ENCODE measurements at regions not wholly inside any gene's neighbourhood (a gene's known extent, or its start where the extent isn't known, plus 50 kb on each side); places are given as distances from the start of the nearest gene placed in this dataset.

DNA sequence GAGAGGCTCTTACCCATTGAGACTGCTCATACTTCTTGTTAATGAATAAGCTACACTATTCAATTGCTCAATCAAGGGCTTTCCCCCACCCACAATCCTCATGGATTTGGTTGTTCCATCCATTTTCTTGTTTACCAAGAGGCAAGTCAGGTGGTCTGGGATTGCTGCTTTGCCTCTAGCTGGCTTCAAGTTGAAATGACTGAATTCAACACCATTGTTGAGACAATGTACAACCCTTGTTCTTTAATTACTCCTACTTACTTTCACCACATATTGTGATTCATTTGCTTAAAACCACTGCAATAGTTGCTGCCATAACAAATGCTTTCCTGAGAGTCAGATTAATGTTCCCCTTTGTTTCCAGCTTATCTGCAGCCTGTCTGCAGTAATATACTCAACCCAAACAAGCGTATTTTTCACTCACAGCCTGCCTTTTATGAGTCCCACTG lies 532.2 kb downstream of the RIT2 start:
- Histone ChIP-seq H3K27me3 (no peaks in the 10 kb centered on the region), H3K4me3 (no peak overlapping the region), H3K4me1 (no peaks in the 10 kb centered on the region), H3K27ac (no peak overlapping the region), H3K36me3 (no peaks in the 10 kb centered on the region), H3K9me3 (no peaks in the 10 kb centered on the region)
- intact Hi-C loops (cut with DNase I; ENCODE audit: low total_unique reads) = no loop called here
- DNase-seq (ENCODE audit: low spot score in 2 of 2) = no peak
- TF ChIP-seq POLR2AphosphoS5 (IDR thresholded peaks at IDR 0.05) = no peak
- TF ChIP-seq POLR2A (IDR thresholded peaks at IDR 0.05) = no peak
- TF ChIP-seq, protein P1, sequence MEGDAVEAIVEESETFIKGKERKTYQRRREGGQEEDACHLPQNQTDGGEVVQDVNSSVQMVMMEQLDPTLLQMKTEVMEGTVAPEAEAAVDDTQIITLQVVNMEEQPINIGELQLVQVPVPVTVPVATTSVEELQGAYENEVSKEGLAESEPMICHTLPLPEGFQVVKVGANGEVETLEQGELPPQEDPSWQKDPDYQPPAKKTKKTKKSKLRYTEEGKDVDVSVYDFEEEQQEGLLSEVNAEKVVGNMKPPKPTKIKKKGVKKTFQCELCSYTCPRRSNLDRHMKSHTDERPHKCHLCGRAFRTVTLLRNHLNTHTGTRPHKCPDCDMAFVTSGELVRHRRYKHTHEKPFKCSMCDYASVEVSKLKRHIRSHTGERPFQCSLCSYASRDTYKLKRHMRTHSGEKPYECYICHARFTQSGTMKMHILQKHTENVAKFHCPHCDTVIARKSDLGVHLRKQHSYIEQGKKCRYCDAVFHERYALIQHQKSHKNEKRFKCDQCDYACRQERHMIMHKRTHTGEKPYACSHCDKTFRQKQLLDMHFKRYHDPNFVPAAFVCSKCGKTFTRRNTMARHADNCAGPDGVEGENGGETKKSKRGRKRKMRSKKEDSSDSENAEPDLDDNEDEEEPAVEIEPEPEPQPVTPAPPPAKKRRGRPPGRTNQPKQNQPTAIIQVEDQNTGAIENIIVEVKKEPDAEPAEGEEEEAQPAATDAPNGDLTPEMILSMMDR (IDR thresholded peaks at IDR 0.05) = no peak

DNA sequence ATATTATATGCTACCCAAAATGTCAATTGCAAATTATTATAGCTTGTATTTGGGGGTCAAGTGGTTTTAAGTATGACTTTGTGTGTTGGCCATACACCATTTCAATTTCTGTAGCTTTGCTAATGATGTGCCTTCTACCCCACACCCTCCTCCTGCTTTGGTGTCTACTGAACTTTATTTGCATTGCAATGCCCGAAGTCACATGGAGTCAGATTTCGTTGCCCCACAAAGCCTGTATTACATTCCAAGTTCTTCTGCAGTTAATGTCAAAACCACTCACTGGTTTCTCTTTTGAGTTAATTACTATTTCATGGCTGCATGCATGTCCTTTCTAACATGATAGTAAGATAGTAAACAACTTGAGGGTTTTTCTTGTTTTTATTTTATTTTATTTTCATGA lies 528.9 kb downstream of the RIT2 start:
- H3K27me3 ChIP-seq = no peaks in the 10 kb centered on the region
- H3K4me3 ChIP-seq = no peak overlapping the region
- no peak for TF ChIP-seq POLR2AphosphoS5 (IDR thresholded peaks at IDR 0.05)
- no peak for TF ChIP-seq POLR2A (IDR thresholded peaks at IDR 0.05)
- intact Hi-C loops (cut with DNase I; ENCODE audit: low total_unique reads) = no loop called here
- no peaks in the 10 kb centered on the region for H3K36me3 ChIP-seq
- no peak for DNase-seq (ENCODE audit: low spot score in 2 of 2)
- no peaks in the 10 kb centered on the region for H3K9me3 ChIP-seq
- H3K4me1 ChIP-seq = no peaks in the 10 kb centered on the region
- H3K27ac ChIP-seq = no peak overlapping the region

DNA sequence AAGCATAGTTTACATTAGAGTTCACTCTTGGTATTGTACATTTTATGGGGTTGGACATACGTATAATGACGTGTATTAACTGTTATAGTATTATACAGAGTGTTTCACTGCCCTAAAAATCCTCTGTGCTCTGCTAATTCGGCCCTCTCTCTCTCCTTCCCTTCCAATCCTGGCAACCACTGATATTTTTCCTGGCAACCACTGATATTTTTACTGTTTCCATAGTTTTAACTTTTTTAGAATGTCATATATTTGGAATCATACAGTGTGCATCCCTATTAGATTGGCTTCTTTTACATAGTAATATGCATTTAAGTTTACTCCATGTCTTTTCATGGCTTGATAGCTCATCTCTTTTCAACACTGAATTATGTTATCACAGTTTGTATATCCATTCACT lies 526.7 kb downstream of the RIT2 start:
- no peak overlapping the region for H3K27ac ChIP-seq
- no peaks in the 10 kb centered on the region for H3K36me3 ChIP-seq
- H3K4me1 ChIP-seq = no peaks in the 10 kb centered on the region
- no peaks in the 10 kb centered on the region for H3K27me3 ChIP-seq
- intact Hi-C loops (cut with DNase I; ENCODE audit: low total_unique reads) = no loop called here
- H3K9me3 ChIP-seq = no peaks in the 10 kb centered on the region
- no peak for DNase-seq (ENCODE audit: low spot score in 2 of 2)
- TF ChIP-seq, protein P1 (IDR thresholded peaks at IDR 0.05) = no peak
- no peak for TF ChIP-seq POLR2A (IDR thresholded peaks at IDR 0.05)
- TF ChIP-seq POLR2AphosphoS5 (IDR thresholded peaks at IDR 0.05) = no peak
- no peak overlapping the region for H3K4me3 ChIP-seq

DNA sequence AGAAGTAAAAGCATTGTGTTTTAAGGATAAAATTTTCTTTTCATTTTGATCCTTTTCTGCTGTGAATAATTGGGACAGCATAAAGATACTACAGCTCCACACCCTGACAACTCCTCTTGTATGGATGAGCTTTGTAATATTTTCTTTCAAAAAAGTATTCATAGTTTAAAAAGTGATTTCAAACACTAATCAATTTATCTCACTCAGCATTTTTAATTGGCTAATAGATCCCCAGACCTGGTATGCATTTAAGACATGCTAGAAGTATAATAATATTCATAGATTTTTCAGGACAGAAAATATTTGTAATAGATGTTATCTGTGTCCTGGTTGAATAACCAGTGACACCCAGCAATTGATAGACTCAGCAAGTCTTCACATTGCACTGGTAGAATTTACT lies 510.7 kb downstream of the RIT2 start:
- intact Hi-C loops (cut with DNase I; ENCODE audit: low total_unique reads) = no loop called here
- Histone ChIP-seq H3K4me3 (no peak overlapping the region), H3K9me3 (no peaks in the 10 kb centered on the region), H3K27ac (no peak overlapping the region), H3K4me1 (no peaks in the 10 kb centered on the region), H3K27me3 (no peaks in the 10 kb centered on the region), H3K36me3 (no peaks in the 10 kb centered on the region)
- TF ChIP-seq POLR2AphosphoS5 (IDR thresholded peaks at IDR 0.05) (no peak), POLR2A (IDR thresholded peaks at IDR 0.05) (no peak)
- TF ChIP-seq, protein P1 (IDR thresholded peaks at IDR 0.05) = no peak
- no peak for DNase-seq (ENCODE audit: low spot score in 2 of 2)

DNA sequence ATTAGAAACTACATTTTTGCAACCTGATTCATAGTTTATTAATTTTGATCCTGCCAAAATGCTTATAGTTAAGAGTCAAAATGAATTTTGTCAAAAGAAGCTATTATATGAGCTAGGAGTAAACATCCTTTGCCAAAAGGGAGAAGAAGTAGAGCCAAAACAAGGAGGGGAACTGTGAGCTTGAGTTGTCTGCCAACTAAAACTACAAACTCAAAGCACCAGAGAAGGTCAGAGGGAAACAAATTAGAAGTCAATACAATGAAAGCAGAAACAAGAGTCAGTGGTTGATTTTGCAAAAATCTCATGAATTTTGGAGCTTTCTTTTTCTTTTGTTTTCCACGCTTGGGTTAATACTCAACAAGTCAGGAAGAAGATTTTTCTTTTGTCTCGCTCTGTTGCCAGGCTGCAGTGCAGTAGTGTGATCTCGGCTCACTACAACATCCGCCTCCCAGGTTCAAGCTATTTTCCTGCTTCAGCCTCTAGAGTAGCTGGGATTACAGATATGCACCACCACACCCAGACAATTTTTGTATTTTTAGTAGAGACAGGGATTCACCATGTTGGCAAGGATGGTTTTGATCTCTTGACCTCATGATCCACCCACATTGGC lies 508.5 kb downstream of the RIT2 start:
- H3K4me1 ChIP-seq = no peaks in the 10 kb centered on the region
- H3K27me3 ChIP-seq = no peaks in the 10 kb centered on the region
- H3K27ac ChIP-seq = no peak overlapping the region
- TF ChIP-seq POLR2AphosphoS5 (IDR thresholded peaks at IDR 0.05) (no peak), POLR2A (IDR thresholded peaks at IDR 0.05) (no peak)
- TF ChIP-seq, protein P1 (IDR thresholded peaks at IDR 0.05) = no peak
- no peaks in the 10 kb centered on the region for H3K36me3 ChIP-seq
- H3K4me3 ChIP-seq = no peak overlapping the region
- no peak for DNase-seq (ENCODE audit: low spot score in 2 of 2)
- no peaks in the 10 kb centered on the region for H3K9me3 ChIP-seq
- intact Hi-C loops (cut with DNase I; ENCODE audit: low total_unique reads) = no loop called here

DNA sequence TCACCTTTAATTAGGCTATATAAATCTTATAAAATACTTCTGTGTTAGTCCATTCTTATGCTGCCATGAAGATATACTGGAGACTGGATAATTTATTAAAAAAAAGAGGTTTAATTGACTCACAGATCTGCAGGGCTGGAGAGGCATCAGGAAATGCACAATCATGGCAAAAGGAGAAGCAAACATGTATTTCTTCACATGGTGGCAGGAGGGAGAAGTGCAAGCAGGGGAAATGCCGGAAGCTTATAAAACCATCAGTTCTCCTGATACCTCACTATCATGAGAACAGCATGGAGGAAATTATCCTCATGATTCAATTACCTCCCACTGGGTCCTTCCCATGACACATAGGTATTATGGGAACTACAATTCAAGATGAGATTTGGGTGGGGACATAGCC lies 504.4 kb downstream of the RIT2 start:
- H3K27ac ChIP-seq = no peak overlapping the region
- H3K9me3 ChIP-seq = no peaks in the 10 kb centered on the region
- intact Hi-C loops (cut with DNase I; ENCODE audit: low total_unique reads) = no loop called here
- H3K27me3 ChIP-seq = no peaks in the 10 kb centered on the region
- TF ChIP-seq, protein P1 (IDR thresholded peaks at IDR 0.05) = no peak
- TF ChIP-seq POLR2A (IDR thresholded peaks at IDR 0.05) (no peak), POLR2AphosphoS5 (IDR thresholded peaks at IDR 0.05) (no peak)
- H3K36me3 ChIP-seq = no peaks in the 10 kb centered on the region
- no peak overlapping the region for H3K4me3 ChIP-seq
- DNase-seq (ENCODE audit: low spot score in 2 of 2) = no peak
- no peaks in the 10 kb centered on the region for H3K4me1 ChIP-seq

Measured in breast epithelium (tissue), 4 donors.